Peyer's patch (tissue), 4 donors: ENCODE measurements at regions not wholly inside any gene's neighbourhood (a gene's known extent, or its start where the extent isn't known, plus 50 kb on each side); places are given as distances from the start of the nearest gene placed in this dataset.

Experiments used
- CTCF ChIP-seq, 6 experiments: fragments of 450-650 bp in 4 of 6; fragments of 200-600 bp in 2 of 6; sonication (generic) in 1 of 6; IDR thresholded peaks; one replicate each; pipeline ENCODE4 v1.5.1; 2017 to 2019; ENCODE audit warnings: antibody characterized with exemption in 6 of 6, mild to moderate bottlenecking in 3 of 6, moderate library complexity in 1 of 6
- POLR2A ChIP-seq, 2 donors: fragments of 450-650 bp; IDR thresholded peaks; one replicate each; pipeline ENCODE4 v1.5.1; 2017; ENCODE audit warnings: antibody characterized with exemption in 2 of 2, mild to moderate bottlenecking in 2 of 2, moderate library complexity in 2 of 2

- TF ChIP-seq CTCF (IDR thresholded peaks at IDR 0.05), result no peak
- no peak for TF ChIP-seq POLR2A (IDR thresholded peaks at IDR 0.05)
Observed at GRCh38 chr4:11881364-11881763, 452.7 kb upstream of the HS3ST1 start.
